ENCODE measurements at regions not wholly inside any gene's neighbourhood (a gene's known extent, or its start where the extent isn't known, plus 50 kb on each side); places are given as distances from the start of the nearest gene placed in this dataset.

DNA sequence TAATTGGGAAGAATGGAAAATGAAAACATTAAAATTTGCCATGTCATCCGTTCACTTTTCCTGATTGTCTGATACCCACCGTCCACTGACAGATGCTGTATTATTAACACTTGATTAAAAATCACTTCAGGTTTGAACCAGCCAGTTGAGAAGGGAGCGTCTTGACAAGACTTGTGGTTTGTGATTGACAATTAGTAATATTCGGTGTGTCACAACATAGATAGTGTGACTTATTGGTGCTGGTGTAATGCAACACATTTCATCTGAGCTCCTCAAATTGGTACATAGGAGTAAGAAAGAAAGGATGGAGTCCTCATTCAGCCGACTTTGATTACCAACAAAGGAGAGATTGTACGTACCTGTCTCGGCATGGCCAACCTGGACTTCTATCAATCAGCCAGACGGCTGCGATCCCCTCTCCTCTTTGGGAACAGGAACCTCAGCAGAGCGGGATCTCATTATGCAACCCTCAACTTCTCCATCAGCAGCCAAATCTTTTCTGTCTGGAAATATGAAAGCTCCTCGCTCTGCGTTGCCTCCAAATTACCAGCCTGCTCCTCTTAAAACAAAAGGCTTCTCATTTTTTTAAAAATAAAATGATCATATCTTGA lies 211.7 kb upstream of the MVB12B start:
- WGBS (ENCODE audit: insufficient coverage) = 82% methylated on average over 6 of the region's 12 CpGs
- no peaks in the 10 kb centered on the region for H3K9me3 ChIP-seq (replicated peaks in 1 of 2; ENCODE audit: control insufficient read depth in 1 of 2, insufficient read depth in 1 of 2, low read length in 2 of 2)
- intact Hi-C loops (cut with micrococcal nuclease) = no loop called here
- DNase-seq = no peak
- H4K20me1 ChIP-seq (ENCODE audit: insufficient read depth, low read length) = no peaks in the 10 kb centered on the region
- no peaks in the 10 kb centered on the region for H3K4me1 Mint-ChIP-seq
- H3K9me3 Mint-ChIP-seq = no peaks in the 10 kb centered on the region
- no peak overlapping the region for H3K27ac ChIP-seq (ENCODE audit: low read depth in 1 of 2, low read length in 2 of 2)
- no peaks in the 10 kb centered on the region for H3K27me3 ChIP-seq (ENCODE audit: control insufficient read depth in 2 of 2, insufficient read depth in 2 of 2, low read length in 2 of 2)
- H3K9ac ChIP-seq (ENCODE audit: insufficient read depth, low read length, poor library complexity, severe bottlenecking) = no peak overlapping the region
- no peaks in the 10 kb centered on the region for H3K4me1 ChIP-seq (ENCODE audit: control insufficient read depth in 1 of 2, insufficient read depth in 2 of 2, low read length in 2 of 2)
- H3K4me3 Mint-ChIP-seq = no peak overlapping the region
- no peak overlapping the region for H3K27ac Mint-ChIP-seq
- no peak overlapping the region for H3K4me2 ChIP-seq (replicated peaks; ENCODE audit: extremely low read depth, low read length, poor library complexity, severe bottlenecking)
- TF ChIP-seq, protein P1, sequence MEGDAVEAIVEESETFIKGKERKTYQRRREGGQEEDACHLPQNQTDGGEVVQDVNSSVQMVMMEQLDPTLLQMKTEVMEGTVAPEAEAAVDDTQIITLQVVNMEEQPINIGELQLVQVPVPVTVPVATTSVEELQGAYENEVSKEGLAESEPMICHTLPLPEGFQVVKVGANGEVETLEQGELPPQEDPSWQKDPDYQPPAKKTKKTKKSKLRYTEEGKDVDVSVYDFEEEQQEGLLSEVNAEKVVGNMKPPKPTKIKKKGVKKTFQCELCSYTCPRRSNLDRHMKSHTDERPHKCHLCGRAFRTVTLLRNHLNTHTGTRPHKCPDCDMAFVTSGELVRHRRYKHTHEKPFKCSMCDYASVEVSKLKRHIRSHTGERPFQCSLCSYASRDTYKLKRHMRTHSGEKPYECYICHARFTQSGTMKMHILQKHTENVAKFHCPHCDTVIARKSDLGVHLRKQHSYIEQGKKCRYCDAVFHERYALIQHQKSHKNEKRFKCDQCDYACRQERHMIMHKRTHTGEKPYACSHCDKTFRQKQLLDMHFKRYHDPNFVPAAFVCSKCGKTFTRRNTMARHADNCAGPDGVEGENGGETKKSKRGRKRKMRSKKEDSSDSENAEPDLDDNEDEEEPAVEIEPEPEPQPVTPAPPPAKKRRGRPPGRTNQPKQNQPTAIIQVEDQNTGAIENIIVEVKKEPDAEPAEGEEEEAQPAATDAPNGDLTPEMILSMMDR (IDR thresholded peaks at IDR 0.05) = no peak
- H3K27me3 Mint-ChIP-seq (ENCODE audit: low read depth in 3 of 3) = peaks cover 3 to 11% (median 11%) of the 10 kb centered on the region in 3 donors
- no peaks in the 10 kb centered on the region for H3K36me3 Mint-ChIP-seq
- no peak overlapping the region for H2AFZ ChIP-seq (ENCODE audit: insufficient read depth, low read depth, low read length, poor library complexity, severe bottlenecking)
- H3K79me2 ChIP-seq (ENCODE audit: insufficient read depth, low read length) = no peaks in the 10 kb centered on the region
- H3K36me3 ChIP-seq (replicated peaks in 1 of 2; ENCODE audit: control insufficient read depth in 1 of 2, insufficient read depth in 2 of 2, low read length in 2 of 2) = no peaks in the 10 kb centered on the region
- H3K4me3 ChIP-seq (replicated peaks in 1 of 3; ENCODE audit: low read depth in 2 of 3, low read length in 3 of 3) = no peak overlapping the region

DNA sequence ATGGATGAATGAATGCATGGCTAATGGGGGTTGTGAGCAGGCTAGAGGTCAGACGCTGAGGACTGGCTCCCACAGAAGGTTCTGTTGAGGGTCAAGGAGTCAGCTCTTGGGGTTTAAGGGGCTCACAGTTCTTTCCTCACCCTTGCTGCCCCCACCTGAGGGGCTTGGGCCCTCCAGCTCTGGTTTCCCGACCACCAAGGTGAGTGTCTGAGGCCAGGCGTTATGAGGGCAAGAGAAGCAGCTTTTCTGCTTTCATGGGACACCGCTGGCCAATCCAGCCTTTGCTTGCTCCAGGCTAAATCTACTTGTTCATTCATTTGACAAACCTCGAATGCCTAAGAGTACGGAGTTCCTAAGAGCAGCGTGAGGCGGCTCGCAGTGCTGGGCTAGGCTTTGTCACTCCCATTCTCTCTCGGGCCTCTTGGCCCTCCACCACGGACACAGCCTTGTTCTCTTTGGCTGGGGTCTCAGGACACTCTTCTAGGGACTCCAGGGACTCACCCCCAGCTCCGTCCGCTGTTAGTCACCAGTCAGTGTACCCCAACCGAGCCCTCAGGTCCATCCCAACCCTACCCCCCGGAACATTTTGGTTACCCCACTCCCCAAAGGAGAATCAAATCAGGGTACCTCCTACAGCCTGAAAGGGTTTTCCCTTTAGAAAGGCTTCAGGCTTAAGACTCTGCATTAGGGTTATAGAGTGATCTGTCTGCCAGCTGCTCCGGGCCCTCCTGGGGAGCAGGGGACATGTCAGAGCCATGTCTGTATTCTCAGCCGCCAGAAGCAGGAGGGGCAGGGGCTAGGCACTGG lies 210.1 kb upstream of the MVB12B start:
- no peak for DNase-seq
- TF ChIP-seq, protein P1 (IDR thresholded peaks at IDR 0.05) = no peak
- no peaks in the 10 kb centered on the region for H3K79me2 ChIP-seq (ENCODE audit: insufficient read depth, low read length)
- H3K27me3 ChIP-seq (ENCODE audit: control insufficient read depth in 2 of 2, insufficient read depth in 2 of 2, low read length in 2 of 2) = no peaks in the 10 kb centered on the region
- no peak overlapping the region for H3K27ac Mint-ChIP-seq
- H3K4me3 ChIP-seq (replicated peaks in 1 of 3; ENCODE audit: low read depth in 2 of 3, low read length in 3 of 3) = no peak overlapping the region
- whole genome bisulfite sequencing (ENCODE audit: insufficient coverage) = 88% methylated on average over 12 of the region's 17 CpGs
- H2AFZ ChIP-seq (ENCODE audit: insufficient read depth, low read depth, low read length, poor library complexity, severe bottlenecking) = no peak overlapping the region
- no peak overlapping the region for H3K9ac ChIP-seq (ENCODE audit: insufficient read depth, low read length, poor library complexity, severe bottlenecking)
- no peaks in the 10 kb centered on the region for H4K20me1 ChIP-seq (ENCODE audit: insufficient read depth, low read length)
- H3K4me3 Mint-ChIP-seq = no peak overlapping the region
- H3K27me3 Mint-ChIP-seq (ENCODE audit: low read depth in 3 of 3) = peaks cover 5 to 15% (median 9%) of the 10 kb centered on the region in 3 donors
- no peaks in the 10 kb centered on the region for H3K36me3 ChIP-seq (replicated peaks in 1 of 2; ENCODE audit: control insufficient read depth in 1 of 2, insufficient read depth in 2 of 2, low read length in 2 of 2)
- H3K27ac ChIP-seq (ENCODE audit: low read depth in 1 of 2, low read length in 2 of 2) = no peak overlapping the region
- H3K4me2 ChIP-seq (replicated peaks; ENCODE audit: extremely low read depth, low read length, poor library complexity, severe bottlenecking) = no peak overlapping the region
- H3K4me1 ChIP-seq (ENCODE audit: control insufficient read depth in 1 of 2, insufficient read depth in 2 of 2, low read length in 2 of 2) = no peaks in the 10 kb centered on the region
- intact Hi-C loops (cut with micrococcal nuclease) = no loop called here
- H3K4me1 Mint-ChIP-seq = no peaks in the 10 kb centered on the region
- H3K9me3 Mint-ChIP-seq = no peaks in the 10 kb centered on the region
- H3K9me3 ChIP-seq (replicated peaks in 1 of 2; ENCODE audit: control insufficient read depth in 1 of 2, insufficient read depth in 1 of 2, low read length in 2 of 2) = no peaks in the 10 kb centered on the region
- H3K36me3 Mint-ChIP-seq = no peaks in the 10 kb centered on the region

Data from CD14-positive monocyte (primary cell).